Astrocyte (in vitro differentiated cells and primary cell): ENCODE measurements at regions not wholly inside any gene's neighbourhood (a gene's known extent, or its start where the extent isn't known, plus 50 kb on each side); places are given as distances from the start of the nearest gene placed in this dataset.

ENCODE experiments used
- EZH2 ChIP-seq: IDR thresholded peaks from 2 replicates; pipeline ENCODE4 v1.6.1; 2012; ENCODE audit warnings: mild to moderate bottlenecking, low read length, inconsistent platforms; ENCODE audit not compliant: insufficient read depth
- TF ChIP-seq, protein P1 (sequence below): IDR thresholded peaks from 2 replicates; pipeline ENCODE4 v1.5.1; 2011; ENCODE audit warnings: low read depth, mild to moderate bottlenecking, inconsistent platforms, low read length, moderate library complexity; ENCODE audit not compliant: insufficient read depth

GRCh38 chr2:104648376-104648775, 205.5 kb upstream of the POU3F3 start:
- TF ChIP-seq, protein P1, sequence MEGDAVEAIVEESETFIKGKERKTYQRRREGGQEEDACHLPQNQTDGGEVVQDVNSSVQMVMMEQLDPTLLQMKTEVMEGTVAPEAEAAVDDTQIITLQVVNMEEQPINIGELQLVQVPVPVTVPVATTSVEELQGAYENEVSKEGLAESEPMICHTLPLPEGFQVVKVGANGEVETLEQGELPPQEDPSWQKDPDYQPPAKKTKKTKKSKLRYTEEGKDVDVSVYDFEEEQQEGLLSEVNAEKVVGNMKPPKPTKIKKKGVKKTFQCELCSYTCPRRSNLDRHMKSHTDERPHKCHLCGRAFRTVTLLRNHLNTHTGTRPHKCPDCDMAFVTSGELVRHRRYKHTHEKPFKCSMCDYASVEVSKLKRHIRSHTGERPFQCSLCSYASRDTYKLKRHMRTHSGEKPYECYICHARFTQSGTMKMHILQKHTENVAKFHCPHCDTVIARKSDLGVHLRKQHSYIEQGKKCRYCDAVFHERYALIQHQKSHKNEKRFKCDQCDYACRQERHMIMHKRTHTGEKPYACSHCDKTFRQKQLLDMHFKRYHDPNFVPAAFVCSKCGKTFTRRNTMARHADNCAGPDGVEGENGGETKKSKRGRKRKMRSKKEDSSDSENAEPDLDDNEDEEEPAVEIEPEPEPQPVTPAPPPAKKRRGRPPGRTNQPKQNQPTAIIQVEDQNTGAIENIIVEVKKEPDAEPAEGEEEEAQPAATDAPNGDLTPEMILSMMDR = no peak
- no peak for TF ChIP-seq EZH2
